Neural progenitor cell (in vitro differentiated cells): ENCODE measurements at regions not wholly inside any gene's neighbourhood (a gene's known extent, or its start where the extent isn't known, plus 50 kb on each side); places are given as distances from the start of the nearest gene placed in this dataset.
"Not testable (repeated sequence)": the region's sequence is repeated elsewhere in the genome, so short reads cannot be mapped to it uniquely, and the experiment has no call there.

ENCODE experiments used
- DNase-seq: peaks from one replicate; pipeline ENCODE4 v3.0.0-alpha.2; 2016; ENCODE audit warnings: low spot score
- H2AFZ ChIP-seq: fragments of 200-600 bp; sonication (generic); replicated peaks from 2 replicates; pipeline ENCODE4 v1.6.1; 2016; ENCODE audit warnings: antibody characterized with exemption
- H3F3A ChIP-seq: fragments of 200-600 bp; sonication (generic); 2 replicates; pipeline ENCODE4 v1.6.1; 2016; ENCODE audit warnings: antibody characterized with exemption, low read depth
- H3K27ac ChIP-seq: fragments of 200-600 bp; sonication (generic); 2 replicates; pipeline ENCODE4 v1.5.1; 2016; ENCODE audit warnings: mild to moderate bottlenecking
- H3K27me3 ChIP-seq: fragments of 200-600 bp; sonication (generic); 2 replicates; pipeline ENCODE4 v1.6.1; 2016; ENCODE audit warnings: mild to moderate bottlenecking, moderate library complexity
- H3K36me3 ChIP-seq: fragments of 200-600 bp; sonication (generic); 2 replicates; pipeline ENCODE4 v1.5.1; 2016
- H3K4me1 ChIP-seq: fragments of 200-600 bp; sonication (generic); 2 replicates; pipeline ENCODE4 v1.6.1; 2016; ENCODE audit warnings: mixed run types
- H3K4me2 ChIP-seq: fragments of 200-600 bp; sonication (generic); 2 replicates; pipeline ENCODE4 v1.6.1; 2016
- H3K4me3 ChIP-seq: fragments of 200-600 bp; sonication (generic); 2 replicates; pipeline ENCODE4 v1.5.1; 2016
- H3K79me2 ChIP-seq: fragments of 200-600 bp; sonication (generic); 2 replicates; pipeline ENCODE4 v1.6.1; 2016; ENCODE audit warnings: low read depth
- H3K9ac ChIP-seq: fragments of 200-600 bp; sonication (generic); 2 replicates; pipeline ENCODE4 v1.6.1; 2016
- H3K9me3 ChIP-seq: fragments of 200-600 bp; sonication (generic); 2 replicates; pipeline ENCODE4 v1.5.1; 2016; ENCODE audit warnings: low read depth
- H4K20me1 ChIP-seq: fragments of 200-600 bp; sonication (generic); 2 replicates; pipeline ENCODE4 v1.6.1; 2016; ENCODE audit warnings: low read depth
- H3K27ac Mint-ChIP-seq: 3 replicates; pipeline ENCODE4 v1.8.0; 2021; ENCODE audit warnings: mixed read lengths
- H3K27me3 Mint-ChIP-seq: 2 replicates; pipeline ENCODE4 v1.8.0; 2022; ENCODE audit warnings: low read depth, mild to moderate bottlenecking, inconsistent platforms, moderate library complexity, mixed read lengths; ENCODE audit not compliant: insufficient read depth
- H3K36me3 Mint-ChIP-seq: 3 replicates; pipeline ENCODE4 v1.8.0; 2021; ENCODE audit warnings: mixed read lengths
- H3K4me1 Mint-ChIP-seq: 3 replicates; pipeline ENCODE4 v1.8.0; 2021; ENCODE audit warnings: mixed read lengths
- H3K4me3 Mint-ChIP-seq: 3 replicates; pipeline ENCODE4 v1.8.0; 2021; ENCODE audit warnings: mild to moderate bottlenecking, moderate library complexity, mixed read lengths
- H3K9me3 Mint-ChIP-seq: 3 replicates; pipeline ENCODE4 v1.8.0; 2020; ENCODE audit warnings: mixed read lengths
- CTCF ChIP-seq: fragments of 200-600 bp; sonication (generic); IDR thresholded peaks from 2 replicates; pipeline ENCODE4 v1.5.1; 2017; ENCODE audit warnings: antibody characterized with exemption, mild to moderate bottlenecking
- EZH2 ChIP-seq: fragments of 200-600 bp; sonication (generic); IDR thresholded peaks from 2 replicates; pipeline ENCODE4 v1.6.1; 2017; ENCODE audit warnings: antibody characterized with exemption, mild to moderate bottlenecking, moderate library complexity
- EZH2phosphoT487 ChIP-seq: fragments of 200-600 bp; sonication (generic); IDR thresholded peaks from 2 replicates; pipeline ENCODE4 v1.6.1; 2017; ENCODE audit warnings: antibody characterized with exemption

DNA sequence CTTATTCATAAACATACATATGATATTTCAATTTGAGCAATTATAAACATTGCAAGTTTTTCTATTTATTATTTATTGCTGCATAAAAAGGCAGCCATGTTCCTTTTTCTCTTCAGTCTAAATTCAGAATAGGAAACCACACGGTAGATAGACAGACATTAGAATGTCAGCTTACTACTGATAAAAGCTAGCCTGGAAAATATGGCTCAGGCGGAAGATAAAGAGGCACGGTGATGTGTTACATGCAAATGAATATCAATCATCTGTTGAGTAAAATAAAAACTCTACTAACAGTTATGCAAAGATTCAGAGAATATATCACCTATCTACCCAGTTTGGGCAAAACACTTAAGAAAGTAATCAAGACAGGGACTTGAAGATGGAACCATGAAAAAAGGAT is 73.5 kb upstream of the PDSS1 start:
- TF ChIP-seq EZH2phosphoT487: no peak
- no peak for TF ChIP-seq CTCF
- no peak for TF ChIP-seq EZH2

GRCh38 chr10:26626066-26626465 is 71.4 kb upstream of the PDSS1 start:
- Histone ChIP-seq H3K9me3 (no peaks in the 10 kb centered on the region), H3K4me2 (no peak overlapping the region), H4K20me1 (no peaks in the 10 kb centered on the region), H3K27me3 (peaks cover 38% of the 10 kb centered on the region), H3K36me3 (no peaks in the 10 kb centered on the region), H2AFZ (no peak overlapping the region), H3K4me1 (no peaks in the 10 kb centered on the region), H3K4me3 (no peak overlapping the region), H3K9ac (no peak overlapping the region), H3K79me2 (no peaks in the 10 kb centered on the region), H3F3A (no peaks in the 10 kb centered on the region), H3K27ac (no peak overlapping the region)
- H3K4me1 Mint-ChIP-seq: no peaks in the 10 kb centered on the region
- TF ChIP-seq EZH2 (no peak), CTCF (no peak), EZH2phosphoT487 (no peak)
- H3K9me3 Mint-ChIP-seq: no peaks in the 10 kb centered on the region
- DNase-seq: no peak
- no peaks in the 10 kb centered on the region for H3K36me3 Mint-ChIP-seq
- H3K27me3 Mint-ChIP-seq: peaks cover 2% of the 10 kb centered on the region
- H3K4me3 Mint-ChIP-seq: no peak overlapping the region
- no peak overlapping the region for H3K27ac Mint-ChIP-seq

More for the DNA sequence above, 73.5 kb upstream of the PDSS1 start:
- Mint-ChIP-seq H3K27me3 (peaks cover 2% of the 10 kb centered on the region), H3K9me3 (no peaks in the 10 kb centered on the region), H3K36me3 (no peaks in the 10 kb centered on the region), H3K4me3 (no peak overlapping the region), H3K4me1 (no peaks in the 10 kb centered on the region), H3K27ac (no peak overlapping the region)
- Histone ChIP-seq H4K20me1 (no peaks in the 10 kb centered on the region), H3K79me2 (no peaks in the 10 kb centered on the region), H3K36me3 (no peaks in the 10 kb centered on the region), H3K4me1 (no peaks in the 10 kb centered on the region), H3F3A (no peaks in the 10 kb centered on the region), H3K9ac (no peak overlapping the region), H3K4me3 (no peak overlapping the region), H2AFZ (no peak overlapping the region), H3K4me2 (no peak overlapping the region), H3K9me3 (no peaks in the 10 kb centered on the region), H3K27ac (no peak overlapping the region), H3K27me3 (peaks cover 48% of the 10 kb centered on the region)
- DNase-seq: no peak

- Mint-ChIP-seq H3K4me1 (no peaks in the 10 kb centered on the region), H3K4me3 (no peak overlapping the region), H3K36me3 (no peaks in the 10 kb centered on the region), H3K27ac (no peak overlapping the region), H3K27me3 (peaks cover 2% of the 10 kb centered on the region), H3K9me3 (peaks cover 2% of the 10 kb centered on the region)
- Histone ChIP-seq H3F3A (no peaks in the 10 kb centered on the region), H3K27me3 (peaks cover 25% of the 10 kb centered on the region), H2AFZ (no peak overlapping the region), H4K20me1 (no peaks in the 10 kb centered on the region), H3K4me3 (no peak overlapping the region), H3K79me2 (no peaks in the 10 kb centered on the region), H3K4me2 (no peak overlapping the region), H3K9me3 (no peaks in the 10 kb centered on the region), H3K27ac (no peak overlapping the region), H3K4me1 (no peaks in the 10 kb centered on the region), H3K36me3 (no peaks in the 10 kb centered on the region), H3K9ac (no peak overlapping the region)
- no peak for DNase-seq
- peak; percentile 27 for TF ChIP-seq CTCF
- no peak for TF ChIP-seq EZH2
Measured at GRCh38 chr10:26627324-26627723, 70.2 kb upstream of the PDSS1 start.

DNA sequence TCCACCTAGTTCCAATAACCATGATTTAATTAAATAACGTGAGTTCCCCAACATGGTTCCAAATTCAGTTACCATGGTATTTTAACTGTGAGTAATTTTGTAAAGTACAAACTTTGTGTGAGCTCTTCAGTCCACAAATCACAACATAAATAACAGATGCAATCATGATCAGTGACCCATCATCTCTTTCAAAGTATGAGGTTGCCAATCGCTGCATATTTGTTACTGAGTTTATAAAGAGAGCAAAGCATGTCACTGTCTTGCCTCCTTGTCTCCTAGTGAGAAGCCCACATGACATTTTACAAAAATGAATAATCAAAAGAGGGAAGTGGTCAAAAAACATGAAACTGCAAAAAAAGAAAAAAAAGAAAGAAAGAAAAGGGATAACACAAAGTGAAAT is 69.1 kb upstream of the PDSS1 start:
- no peak overlapping the region for H3K4me2 ChIP-seq
- H3K4me1 Mint-ChIP-seq: no peaks in the 10 kb centered on the region
- peaks cover 15% of the 10 kb centered on the region for H3K27me3 ChIP-seq
- H3K79me2 ChIP-seq: no peaks in the 10 kb centered on the region
- no peak overlapping the region for H3K27ac Mint-ChIP-seq
- no peak for DNase-seq
- no peak overlapping the region for H2AFZ ChIP-seq
- no peaks in the 10 kb centered on the region for H3K4me1 ChIP-seq
- no peaks in the 10 kb centered on the region for H4K20me1 ChIP-seq
- H3K9ac ChIP-seq: no peak overlapping the region
- peaks cover 5% of the 10 kb centered on the region for H3K27me3 Mint-ChIP-seq
- no peak overlapping the region for H3K4me3 Mint-ChIP-seq
- no peaks in the 10 kb centered on the region for H3F3A ChIP-seq
- TF ChIP-seq EZH2: no peak
- no peak for TF ChIP-seq CTCF
- no peak for TF ChIP-seq EZH2phosphoT487
- H3K9me3 ChIP-seq: no peaks in the 10 kb centered on the region
- no peak overlapping the region for H3K4me3 ChIP-seq
- no peaks in the 10 kb centered on the region for H3K36me3 ChIP-seq
- peaks cover 5% of the 10 kb centered on the region for H3K9me3 Mint-ChIP-seq
- no peak overlapping the region for H3K27ac ChIP-seq
- no peaks in the 10 kb centered on the region for H3K36me3 Mint-ChIP-seq

DNA sequence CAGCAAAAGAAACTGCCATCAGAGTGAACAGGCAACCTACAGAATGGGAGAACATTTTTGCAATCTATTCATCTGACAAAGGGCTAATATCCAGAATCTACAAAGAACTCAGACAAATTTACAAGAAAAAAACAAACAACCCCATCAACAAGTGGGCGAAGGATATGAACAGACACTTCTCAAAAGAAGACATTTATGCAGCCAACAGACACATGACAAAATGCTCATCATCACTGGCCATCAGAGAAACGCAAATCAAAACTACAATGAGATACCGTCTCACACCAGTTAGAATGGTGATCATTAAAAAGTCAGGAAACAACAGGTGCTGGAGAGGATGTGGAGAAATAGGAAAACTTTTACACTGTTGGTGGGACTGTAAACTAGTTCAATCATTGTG is 65.3 kb upstream of the PDSS1 start:
- not testable (repeated sequence) for H3K4me1 ChIP-seq, H3K27ac ChIP-seq, H4K20me1 ChIP-seq, H2AFZ ChIP-seq, H3K36me3 Mint-ChIP-seq, H3K36me3 ChIP-seq, H3K9ac ChIP-seq, H3K9me3 Mint-ChIP-seq, H3K4me3 ChIP-seq, H3K27ac Mint-ChIP-seq, H3K9me3 ChIP-seq, H3K27me3 ChIP-seq, DNase-seq, H3F3A ChIP-seq, H3K4me1 Mint-ChIP-seq, H3K27me3 Mint-ChIP-seq, H3K4me2 ChIP-seq, H3K79me2 ChIP-seq, H3K4me3 Mint-ChIP-seq
